ENCODE measurements at regions not wholly inside any gene's neighbourhood (a gene's known extent, or its start where the extent isn't known, plus 50 kb on each side); places are given as distances from the start of the nearest gene placed in this dataset.

DNA sequence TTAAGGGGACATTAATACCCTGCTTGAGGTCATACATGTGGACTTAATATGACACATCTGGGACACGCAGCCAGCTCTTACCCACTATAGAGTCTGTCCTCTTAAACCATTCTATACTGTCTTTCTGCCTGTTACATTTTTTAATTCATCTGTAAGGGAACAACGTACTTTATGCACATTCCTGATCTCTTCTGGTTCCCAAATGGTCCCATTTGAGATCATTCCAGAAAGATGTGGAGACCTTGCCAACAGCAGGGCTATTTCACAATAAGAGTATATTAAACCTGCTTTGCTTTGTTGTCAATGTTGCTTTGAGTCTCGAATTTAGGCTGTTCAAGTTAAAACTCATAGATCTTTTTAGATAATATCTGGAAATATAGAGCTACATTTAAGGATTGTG lies 332.2 kb upstream of the RAG2 start:
- TF ChIP-seq, protein P1, sequence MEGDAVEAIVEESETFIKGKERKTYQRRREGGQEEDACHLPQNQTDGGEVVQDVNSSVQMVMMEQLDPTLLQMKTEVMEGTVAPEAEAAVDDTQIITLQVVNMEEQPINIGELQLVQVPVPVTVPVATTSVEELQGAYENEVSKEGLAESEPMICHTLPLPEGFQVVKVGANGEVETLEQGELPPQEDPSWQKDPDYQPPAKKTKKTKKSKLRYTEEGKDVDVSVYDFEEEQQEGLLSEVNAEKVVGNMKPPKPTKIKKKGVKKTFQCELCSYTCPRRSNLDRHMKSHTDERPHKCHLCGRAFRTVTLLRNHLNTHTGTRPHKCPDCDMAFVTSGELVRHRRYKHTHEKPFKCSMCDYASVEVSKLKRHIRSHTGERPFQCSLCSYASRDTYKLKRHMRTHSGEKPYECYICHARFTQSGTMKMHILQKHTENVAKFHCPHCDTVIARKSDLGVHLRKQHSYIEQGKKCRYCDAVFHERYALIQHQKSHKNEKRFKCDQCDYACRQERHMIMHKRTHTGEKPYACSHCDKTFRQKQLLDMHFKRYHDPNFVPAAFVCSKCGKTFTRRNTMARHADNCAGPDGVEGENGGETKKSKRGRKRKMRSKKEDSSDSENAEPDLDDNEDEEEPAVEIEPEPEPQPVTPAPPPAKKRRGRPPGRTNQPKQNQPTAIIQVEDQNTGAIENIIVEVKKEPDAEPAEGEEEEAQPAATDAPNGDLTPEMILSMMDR (IDR thresholded peaks at IDR 0.05; ENCODE audit: insufficient read depth, low read length) = no peak
- TF ChIP-seq POLR2AphosphoS5 (IDR thresholded peaks at IDR 0.05; ENCODE audit: low read depth) (no peak), GABPA (IDR thresholded peaks at IDR 0.05; ENCODE audit: low read depth) (no peak), SPI1 (IDR thresholded peaks at IDR 0.05; ENCODE audit: borderline replicate concordance, low read depth) (no peak)
- TF ChIP-seq, protein P2, sequence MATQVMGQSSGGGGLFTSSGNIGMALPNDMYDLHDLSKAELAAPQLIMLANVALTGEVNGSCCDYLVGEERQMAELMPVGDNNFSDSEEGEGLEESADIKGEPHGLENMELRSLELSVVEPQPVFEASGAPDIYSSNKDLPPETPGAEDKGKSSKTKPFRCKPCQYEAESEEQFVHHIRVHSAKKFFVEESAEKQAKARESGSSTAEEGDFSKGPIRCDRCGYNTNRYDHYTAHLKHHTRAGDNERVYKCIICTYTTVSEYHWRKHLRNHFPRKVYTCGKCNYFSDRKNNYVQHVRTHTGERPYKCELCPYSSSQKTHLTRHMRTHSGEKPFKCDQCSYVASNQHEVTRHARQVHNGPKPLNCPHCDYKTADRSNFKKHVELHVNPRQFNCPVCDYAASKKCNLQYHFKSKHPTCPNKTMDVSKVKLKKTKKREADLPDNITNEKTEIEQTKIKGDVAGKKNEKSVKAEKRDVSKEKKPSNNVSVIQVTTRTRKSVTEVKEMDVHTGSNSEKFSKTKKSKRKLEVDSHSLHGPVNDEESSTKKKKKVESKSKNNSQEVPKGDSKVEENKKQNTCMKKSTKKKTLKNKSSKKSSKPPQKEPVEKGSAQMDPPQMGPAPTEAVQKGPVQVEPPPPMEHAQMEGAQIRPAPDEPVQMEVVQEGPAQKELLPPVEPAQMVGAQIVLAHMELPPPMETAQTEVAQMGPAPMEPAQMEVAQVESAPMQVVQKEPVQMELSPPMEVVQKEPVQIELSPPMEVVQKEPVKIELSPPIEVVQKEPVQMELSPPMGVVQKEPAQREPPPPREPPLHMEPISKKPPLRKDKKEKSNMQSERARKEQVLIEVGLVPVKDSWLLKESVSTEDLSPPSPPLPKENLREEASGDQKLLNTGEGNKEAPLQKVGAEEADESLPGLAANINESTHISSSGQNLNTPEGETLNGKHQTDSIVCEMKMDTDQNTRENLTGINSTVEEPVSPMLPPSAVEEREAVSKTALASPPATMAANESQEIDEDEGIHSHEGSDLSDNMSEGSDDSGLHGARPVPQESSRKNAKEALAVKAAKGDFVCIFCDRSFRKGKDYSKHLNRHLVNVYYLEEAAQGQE (IDR thresholded peaks at IDR 0.05; ENCODE audit: insufficient replicate concordance, low read depth) = no peak

All from HL-60 (cell line).